AG09319 (cell line): ENCODE measurements at regions not wholly inside any gene's neighbourhood (a gene's known extent, or its start where the extent isn't known, plus 50 kb on each side); places are given as distances from the start of the nearest gene placed in this dataset.
"Not testable (repeated sequence)": the region's sequence is repeated elsewhere in the genome, so short reads cannot be mapped to it uniquely, and the experiment has no call there.

Experiments used
- DNase-seq: peaks from one replicate; pipeline ENCODE4 v3.0.0-alpha.2; 2010; ENCODE audit warnings: low read depth; ENCODE audit errors: extremely low read depth
- CTCF ChIP-seq: IDR thresholded peaks from 2 replicates; pipeline ENCODE4 v1.5.1; 2011; ENCODE audit warnings: low read depth, mild to moderate bottlenecking, inconsistent platforms, low read length, moderate library complexity

GRCh38 chr15:95180530-95180929, 949.2 kb downstream of the MCTP2 start:
- no peak for TF ChIP-seq CTCF
- DNase-seq = no peak

GRCh38 chr15:95182091-95182490, 950.7 kb downstream of the MCTP2 start:
- TF ChIP-seq CTCF = no peak
- no peak for DNase-seq

- no peak for DNase-seq
- TF ChIP-seq CTCF = no peak
Observed at GRCh38 chr15:95192923-95193322, 961.6 kb downstream of the MCTP2 start.

- DNase-seq = no peak
Observed at GRCh38 chr15:95194746-95195145, 963.4 kb downstream of the MCTP2 start.

GRCh38 chr15:95196176-95196915, 965.0 kb downstream of the MCTP2 start:
- no peak for DNase-seq
- no peak for TF ChIP-seq CTCF

More at GRCh38 chr15:95194746-95195145, 963.4 kb downstream of the MCTP2 start:
- TF ChIP-seq CTCF = no peak

GRCh38 chr15:95202569-95203349, 971.4 kb downstream of the MCTP2 start:
- no peak for TF ChIP-seq CTCF
- DNase-seq = no peak

GRCh38 chr15:95205077-95205476, 973.7 kb downstream of the MCTP2 start:
- TF ChIP-seq CTCF = no peak

GRCh38 chr15:95205830-95206229, 974.5 kb downstream of the MCTP2 start:
- DNase-seq = not testable (repeated sequence)

More at GRCh38 chr15:95205077-95205476, 973.7 kb downstream of the MCTP2 start:
- DNase-seq = no peak
